Prostate gland (tissue), 2 donors: ENCODE measurements at regions not wholly inside any gene's neighbourhood (a gene's known extent, or its start where the extent isn't known, plus 50 kb on each side); places are given as distances from the start of the nearest gene placed in this dataset.

Experiments
- DNase-seq: peaks from one replicate; pipeline ENCODE4 v3.0.0-alpha.2; 2019; ENCODE audit warnings: low spot score
- H3K27ac ChIP-seq, 2 donors: fragments of 200-600 bp; sonication (generic); 2 replicates each; pipeline ENCODE4 v1.5.1; 2017 to 2019
- H3K27me3 ChIP-seq: fragments of 200-600 bp; sonication (generic); replicated peaks from 2 replicates; pipeline ENCODE4 v1.5.1; 2019; ENCODE audit not compliant: insufficient read depth
- H3K36me3 ChIP-seq, 2 donors: fragments of 200-600 bp; sonication (generic); 1 replicate in 1 of 2; 2 replicates in 1 of 2; pipeline versions ENCODE4 v1.5.1 to v1.8.1; 2017 to 2019
- H3K4me1 ChIP-seq: fragments of 200-600 bp; sonication (generic); replicated peaks from 2 replicates; pipeline ENCODE4 v1.5.1; 2019
- H3K4me3 ChIP-seq, 2 donors: fragments of 200-600 bp; sonication (generic); 2 replicates each; pipeline ENCODE4 v1.5.1; 2017 to 2019
- H3K9me3 ChIP-seq: fragments of 200-600 bp; sonication (generic); 2 replicates; pipeline ENCODE4 v1.5.1; 2017
- POLR2A ChIP-seq: fragments of 450-650 bp; IDR thresholded peaks from one replicate; pipeline ENCODE4 v1.6.1; 2016; ENCODE audit warnings: antibody characterized with exemption, mild to moderate bottlenecking
- POLR2AphosphoS5 ChIP-seq: sonication (generic); formaldehyde crosslinking; IDR thresholded peaks from one replicate; pipeline ENCODE4 v1.6.1; 2017; ENCODE audit warnings: antibody characterized with exemption
- WGBS: methylation state at CpG from one replicate; pipeline ENCODE4 v1.1.5; 2018; 5-methylcytosine and 5-hydroxymethylcytosine counted together
- intact Hi-C: fragments of 100-400 bp; cut with DNase I; formaldehyde crosslinking; loops from one replicate; pipeline ENCODE4 v1.14.2; 2022
- TF ChIP-seq, protein P1 (sequence below), 4 experiments: fragments of 200-600 bp in 2 of 4; fragments of 450-650 bp in 2 of 4; sonication (generic) in 2 of 4; IDR thresholded peaks; 1 replicate in 3 of 4; 2 replicates in 1 of 4; pipeline ENCODE4 v1.5.1; 2016 to 2019; ENCODE audit warnings: antibody characterized with exemption in 4 of 4, mild to moderate bottlenecking in 2 of 4, moderate library complexity in 2 of 4

DNA sequence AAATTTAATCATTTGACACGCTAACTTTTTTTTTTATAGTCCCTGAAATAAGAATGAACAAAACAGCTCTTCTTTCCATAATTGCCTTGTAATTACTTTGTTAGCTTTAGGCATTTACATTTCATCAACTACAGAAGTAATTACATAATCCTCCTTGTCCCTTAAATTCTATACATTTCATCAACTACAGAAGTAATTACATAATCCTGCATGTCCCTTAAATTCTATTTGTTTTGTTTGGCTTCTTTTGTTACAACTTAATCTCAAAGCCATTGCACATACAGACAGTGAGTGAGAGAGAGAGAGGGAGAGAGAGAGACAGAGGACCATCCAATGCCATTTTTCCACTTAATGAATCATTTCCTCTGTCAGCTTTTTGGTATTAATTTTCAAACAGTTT, 873.2 kb downstream of the METTL15 start:
- Histone ChIP-seq H3K36me3 (no peaks in the 10 kb centered on the region), H3K9me3 (no peaks in the 10 kb centered on the region), H3K27ac (no peak overlapping the region), H3K27me3 (no peaks in the 10 kb centered on the region), H3K4me1 (no peaks in the 10 kb centered on the region), H3K4me3 (no peak overlapping the region)
- TF ChIP-seq POLR2A, result no peak
- no peak for TF ChIP-seq POLR2AphosphoS5
- TF ChIP-seq, protein P1, sequence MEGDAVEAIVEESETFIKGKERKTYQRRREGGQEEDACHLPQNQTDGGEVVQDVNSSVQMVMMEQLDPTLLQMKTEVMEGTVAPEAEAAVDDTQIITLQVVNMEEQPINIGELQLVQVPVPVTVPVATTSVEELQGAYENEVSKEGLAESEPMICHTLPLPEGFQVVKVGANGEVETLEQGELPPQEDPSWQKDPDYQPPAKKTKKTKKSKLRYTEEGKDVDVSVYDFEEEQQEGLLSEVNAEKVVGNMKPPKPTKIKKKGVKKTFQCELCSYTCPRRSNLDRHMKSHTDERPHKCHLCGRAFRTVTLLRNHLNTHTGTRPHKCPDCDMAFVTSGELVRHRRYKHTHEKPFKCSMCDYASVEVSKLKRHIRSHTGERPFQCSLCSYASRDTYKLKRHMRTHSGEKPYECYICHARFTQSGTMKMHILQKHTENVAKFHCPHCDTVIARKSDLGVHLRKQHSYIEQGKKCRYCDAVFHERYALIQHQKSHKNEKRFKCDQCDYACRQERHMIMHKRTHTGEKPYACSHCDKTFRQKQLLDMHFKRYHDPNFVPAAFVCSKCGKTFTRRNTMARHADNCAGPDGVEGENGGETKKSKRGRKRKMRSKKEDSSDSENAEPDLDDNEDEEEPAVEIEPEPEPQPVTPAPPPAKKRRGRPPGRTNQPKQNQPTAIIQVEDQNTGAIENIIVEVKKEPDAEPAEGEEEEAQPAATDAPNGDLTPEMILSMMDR (IDR thresholded peaks at IDR 0.05), result no peak
- no peak for DNase-seq
- intact Hi-C loops, result no loop called here
- WGBS, result 15% methylated on average over 1 of the region's 1 CpG

DNA sequence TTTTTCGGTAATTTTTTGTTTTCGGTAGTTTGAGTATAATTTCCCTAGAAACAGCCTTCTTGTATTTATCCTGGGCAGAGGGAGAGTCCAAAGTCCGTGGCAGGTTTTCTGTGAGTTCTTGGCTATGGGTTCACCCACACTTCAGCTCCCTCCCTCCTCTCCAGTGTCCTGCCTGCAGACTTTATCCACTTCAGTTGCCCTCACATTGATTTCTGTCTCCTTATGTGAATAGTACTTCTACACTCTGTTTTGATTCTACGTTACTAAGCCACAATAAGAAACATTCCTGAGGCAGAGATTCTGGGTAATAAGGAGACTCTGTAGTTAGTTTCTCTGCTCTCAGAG, 868.6 kb downstream of the METTL15 start:
- no peak overlapping the region for H3K27ac ChIP-seq
- no peaks in the 10 kb centered on the region for H3K36me3 ChIP-seq
- no peak for DNase-seq
- TF ChIP-seq POLR2AphosphoS5, result no peak
- TF ChIP-seq, protein P1 (IDR thresholded peaks at IDR 0.05), result no peak
- no peak for TF ChIP-seq POLR2A
- H3K9me3 ChIP-seq, result no peaks in the 10 kb centered on the region
- H3K27me3 ChIP-seq, result no peaks in the 10 kb centered on the region
- 79% methylated on average over 4 of the region's 4 CpGs for WGBS
- no peak overlapping the region for H3K4me3 ChIP-seq
- H3K4me1 ChIP-seq, result no peaks in the 10 kb centered on the region
- intact Hi-C loops, result no loop called here

DNA sequence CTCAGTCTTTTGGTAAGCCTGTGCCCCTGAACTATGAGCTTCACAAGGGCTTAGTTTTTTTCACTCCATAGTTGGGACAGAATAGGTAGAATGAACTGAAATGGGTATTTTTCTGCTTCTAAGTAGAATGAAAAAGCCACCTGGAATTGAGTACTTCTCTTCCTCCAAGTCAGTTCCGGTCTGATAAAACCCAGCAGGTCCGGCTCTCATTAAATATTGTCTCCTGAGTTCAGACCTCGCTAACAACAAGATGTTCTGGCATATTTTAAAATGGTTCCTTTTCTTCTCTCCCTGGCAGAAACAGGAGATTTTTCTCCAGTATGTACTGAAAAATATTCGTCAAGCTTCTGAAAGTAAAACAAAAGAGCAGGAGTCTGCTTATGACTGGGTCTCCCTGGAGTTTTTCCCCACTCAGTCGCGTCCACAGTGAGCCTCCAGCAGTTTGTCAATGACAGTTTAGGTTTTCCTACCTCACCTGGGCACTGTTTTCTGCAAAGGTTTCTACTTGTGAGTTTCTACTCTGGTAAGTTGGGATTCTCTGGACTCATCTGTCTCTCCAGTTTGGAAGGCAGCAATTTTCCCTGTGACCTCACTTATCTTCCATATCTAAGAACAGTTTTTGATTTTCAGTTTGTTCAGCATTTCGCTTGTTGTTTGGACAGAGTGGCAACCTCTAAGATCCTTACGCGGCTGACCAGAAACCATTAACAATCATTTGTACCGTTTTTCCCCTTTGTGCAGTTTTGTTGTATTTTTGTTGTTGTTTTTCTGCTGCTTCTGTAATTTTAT, 868.0 kb downstream of the METTL15 start:
- H3K36me3 ChIP-seq, result no peaks in the 10 kb centered on the region
- TF ChIP-seq POLR2AphosphoS5 (no peak), POLR2A (no peak)
- TF ChIP-seq, protein P1 (IDR thresholded peaks at IDR 0.05), result no peak
- no peaks in the 10 kb centered on the region for H3K4me1 ChIP-seq
- no peaks in the 10 kb centered on the region for H3K27me3 ChIP-seq
- no peak for DNase-seq
- H3K27ac ChIP-seq, result no peak overlapping the region
- intact Hi-C loops, result no loop called here
- no peak overlapping the region for H3K4me3 ChIP-seq
- WGBS, result 86% methylated on average over 10 of the region's 10 CpGs
- H3K9me3 ChIP-seq, result no peaks in the 10 kb centered on the region

DNA sequence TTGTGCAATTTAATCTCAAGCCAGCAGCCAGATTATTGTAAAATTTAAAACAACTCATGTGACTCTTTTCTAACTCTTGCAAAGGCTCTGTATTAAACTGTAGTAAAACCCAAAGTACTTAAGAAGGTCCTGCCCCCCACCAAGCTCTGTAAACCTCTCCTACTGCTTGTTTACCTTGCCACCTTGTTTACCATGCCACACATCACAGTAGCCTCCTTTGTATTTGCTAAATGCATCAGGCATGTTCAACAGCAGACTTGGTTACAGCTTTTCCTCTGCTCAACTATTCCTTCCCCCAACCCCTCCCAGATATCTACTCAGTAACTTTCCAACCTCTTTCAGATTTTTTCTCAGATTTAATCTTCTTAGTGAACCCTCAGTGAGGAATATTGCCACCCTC, 861.6 kb downstream of the METTL15 start:
- no peaks in the 10 kb centered on the region for H3K9me3 ChIP-seq
- no peaks in the 10 kb centered on the region for H3K27me3 ChIP-seq
- H3K4me3 ChIP-seq, result no peak overlapping the region
- H3K27ac ChIP-seq, result no peak overlapping the region
- DNase-seq, result no peak
- intact Hi-C loops, result no loop called here
- TF ChIP-seq POLR2A, result no peak
- TF ChIP-seq, protein P1 (IDR thresholded peaks at IDR 0.05), result no peak
- no peak for TF ChIP-seq POLR2AphosphoS5
- no peaks in the 10 kb centered on the region for H3K36me3 ChIP-seq
- H3K4me1 ChIP-seq, result no peaks in the 10 kb centered on the region

DNA sequence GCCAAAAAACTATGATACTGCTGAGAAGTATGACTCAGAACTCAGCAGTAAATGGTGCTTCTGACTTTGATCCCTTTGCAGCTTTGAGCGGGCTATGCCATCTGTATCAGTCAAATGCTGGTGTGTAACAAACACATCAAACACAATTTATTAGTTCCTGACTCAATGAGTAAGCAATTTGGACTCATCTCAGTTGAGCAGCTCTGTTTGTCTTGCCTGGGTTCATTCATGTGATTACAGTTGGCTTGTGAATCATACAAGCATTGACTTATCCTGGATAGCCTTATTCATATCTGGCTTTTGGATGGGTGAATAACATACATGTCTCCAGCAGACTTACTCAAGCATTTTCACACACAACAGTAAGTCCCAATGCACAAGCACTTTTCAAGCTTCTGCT, 858.8 kb downstream of the METTL15 start:
- intact Hi-C loops, result no loop called here
- H3K36me3 ChIP-seq, result no peaks in the 10 kb centered on the region
- H3K4me3 ChIP-seq, result no peak overlapping the region
- H3K9me3 ChIP-seq, result no peaks in the 10 kb centered on the region
- no peak for DNase-seq
- H3K27me3 ChIP-seq, result no peaks in the 10 kb centered on the region
- TF ChIP-seq POLR2AphosphoS5 (no peak), POLR2A (no peak)
- TF ChIP-seq, protein P1 (IDR thresholded peaks at IDR 0.05), result no peak
- 73% methylated on average over 1 of the region's 1 CpG for WGBS
- H3K27ac ChIP-seq, result no peak overlapping the region
- no peaks in the 10 kb centered on the region for H3K4me1 ChIP-seq
